Stomach (tissue), 8 donors: ENCODE measurements at regions not wholly inside any gene's neighbourhood (a gene's known extent, or its start where the extent isn't known, plus 50 kb on each side); places are given as distances from the start of the nearest gene placed in this dataset.

Source experiments
- DNase-seq, 2 donors: peaks; one replicate each; pipeline versions ENCODE4 v3.0.0 to v3.0.0-alpha.2; 2013 to 2019
- H3K27ac ChIP-seq, 5 donors: fragments of 200-600 bp in 4 of 5; sonication (generic) in 4 of 5; one replicate each; pipeline ENCODE4 v1.5.1; 2013 to 2019; ENCODE audit warnings: mild to moderate bottlenecking in 1 of 5, moderate library complexity in 1 of 5
- H3K27me3 ChIP-seq, 3 donors: fragments of 200-600 bp; sonication (generic); one replicate each; pipeline ENCODE4 v1.5.1; 2017 to 2019; ENCODE audit warnings: mixed run types in 1 of 3
- H3K36me3 ChIP-seq, 4 donors: fragments of 200-600 bp; sonication (generic); 1 replicate in 3 of 4; 2 replicates in 1 of 4; pipeline ENCODE4 v1.5.1; 2016 to 2019
- H3K4me1 ChIP-seq, 4 donors: fragments of 200-600 bp; sonication (generic); one replicate each; pipeline ENCODE4 v1.5.1; 2016 to 2019
- H3K4me3 ChIP-seq, 4 donors: fragments of 200-600 bp; sonication (generic) in 3 of 4; one replicate each; pipeline ENCODE4 v1.5.1; 2016 to 2019; ENCODE audit warnings: mild to moderate bottlenecking in 1 of 4
- H3K9me3 ChIP-seq, 4 donors: fragments of 200-600 bp; sonication (generic); one replicate each; pipeline ENCODE4 v1.5.1; 2016 to 2019
- EP300 ChIP-seq: sonication (generic); formaldehyde crosslinking; IDR thresholded peaks from one replicate; pipeline ENCODE4 v1.6.1; 2017; ENCODE audit warnings: antibody characterized with exemption
- POLR2A ChIP-seq, 4 donors: fragments of 450-650 bp; IDR thresholded peaks; one replicate each; pipeline ENCODE4 v1.6.1; 2016; ENCODE audit warnings: antibody characterized with exemption in 4 of 4, control low read depth in 2 of 4, mild to moderate bottlenecking in 1 of 4, moderate library complexity in 1 of 4
- POLR2AphosphoS5 ChIP-seq, 3 donors: sonication (generic); formaldehyde crosslinking; IDR thresholded peaks; one replicate each; pipeline ENCODE4 v1.6.1; 2016; ENCODE audit warnings: antibody characterized with exemption in 3 of 3
- WGBS, 5 donors: extraction: QIAGEN DNeasy Blood & Tissue Kit in 3 of 5; methylation state at CpG; one replicate each; pipeline versions ENCODE4 v1.1.5 to v1.1.7; 2013 to 2018; 5-methylcytosine and 5-hydroxymethylcytosine counted together
- intact Hi-C: fragments of 100-400 bp; cut with DNase I; formaldehyde crosslinking; loops from one replicate; pipeline ENCODE4 v1.15.1; 2023; ENCODE audit warnings: low total_unique reads
- TF ChIP-seq, protein P1 (sequence below), 7 experiments: fragments of 450-650 bp in 4 of 7; fragments of 200-600 bp in 3 of 7; sonication (generic) in 3 of 7; IDR thresholded peaks; one replicate each; pipeline ENCODE4 v1.5.1; 2016 to 2019; ENCODE audit warnings: antibody characterized with exemption in 7 of 7, control low read depth in 2 of 7, mild to moderate bottlenecking in 1 of 7
- donor health status: healthy with polysubstance abuse.
- donor health status: Bipolar disorder and iron deficiency.
- donor health status: healthy.

DNA sequence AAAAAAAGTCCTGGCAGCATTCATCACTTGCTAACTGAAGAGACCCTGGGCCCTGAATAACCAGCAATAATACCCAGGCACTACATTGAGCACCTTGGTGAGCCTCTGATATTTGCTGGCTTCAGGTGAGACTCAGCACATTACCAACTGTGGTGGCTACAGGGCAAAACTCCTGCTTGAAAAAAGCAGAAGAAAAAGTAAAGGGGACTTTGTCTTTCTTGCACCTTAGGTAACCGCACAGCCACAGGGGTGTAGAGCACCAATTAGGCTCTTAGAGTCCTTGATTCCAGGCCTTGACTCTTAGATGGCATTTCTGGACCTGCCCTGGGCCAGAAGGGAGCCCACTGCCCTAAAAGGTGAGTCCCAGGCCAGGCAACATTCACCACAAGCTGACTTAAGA, 269.5 kb downstream of the AUH start:
- peaks cover 0 to 7% (median 6%) of the 10 kb centered on the region in 4 donors for H3K9me3 ChIP-seq
- intact Hi-C loops = no loop called here
- H3K27ac ChIP-seq = no peak overlapping the region
- H3K4me1 ChIP-seq = no peaks in the 10 kb centered on the region
- H3K27me3 ChIP-seq = no peaks in the 10 kb centered on the region
- H3K36me3 ChIP-seq = no peaks in the 10 kb centered on the region
- TF ChIP-seq POLR2AphosphoS5 (IDR thresholded peaks at IDR 0.05) = no peak
- TF ChIP-seq, protein P1, sequence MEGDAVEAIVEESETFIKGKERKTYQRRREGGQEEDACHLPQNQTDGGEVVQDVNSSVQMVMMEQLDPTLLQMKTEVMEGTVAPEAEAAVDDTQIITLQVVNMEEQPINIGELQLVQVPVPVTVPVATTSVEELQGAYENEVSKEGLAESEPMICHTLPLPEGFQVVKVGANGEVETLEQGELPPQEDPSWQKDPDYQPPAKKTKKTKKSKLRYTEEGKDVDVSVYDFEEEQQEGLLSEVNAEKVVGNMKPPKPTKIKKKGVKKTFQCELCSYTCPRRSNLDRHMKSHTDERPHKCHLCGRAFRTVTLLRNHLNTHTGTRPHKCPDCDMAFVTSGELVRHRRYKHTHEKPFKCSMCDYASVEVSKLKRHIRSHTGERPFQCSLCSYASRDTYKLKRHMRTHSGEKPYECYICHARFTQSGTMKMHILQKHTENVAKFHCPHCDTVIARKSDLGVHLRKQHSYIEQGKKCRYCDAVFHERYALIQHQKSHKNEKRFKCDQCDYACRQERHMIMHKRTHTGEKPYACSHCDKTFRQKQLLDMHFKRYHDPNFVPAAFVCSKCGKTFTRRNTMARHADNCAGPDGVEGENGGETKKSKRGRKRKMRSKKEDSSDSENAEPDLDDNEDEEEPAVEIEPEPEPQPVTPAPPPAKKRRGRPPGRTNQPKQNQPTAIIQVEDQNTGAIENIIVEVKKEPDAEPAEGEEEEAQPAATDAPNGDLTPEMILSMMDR (IDR thresholded peaks at IDR 0.05) = no peak
- TF ChIP-seq POLR2A (IDR thresholded peaks at IDR 0.05) = no peak
- TF ChIP-seq EP300 = no peak
- H3K4me3 ChIP-seq = no peak overlapping the region
- DNase-seq = no peak
- WGBS, 5 donors = 5 to 100% (median 80%) methylated on average over 1 of the region's 1 CpG

- H3K36me3 ChIP-seq = no peaks in the 10 kb centered on the region
- intact Hi-C loops = no loop called here
- no peaks in the 10 kb centered on the region for H3K27me3 ChIP-seq
- no peak overlapping the region for H3K4me3 ChIP-seq
- H3K27ac ChIP-seq = no peak overlapping the region
- peaks cover 0 to 7% (median 6%) of the 10 kb centered on the region in 4 donors for H3K9me3 ChIP-seq
- TF ChIP-seq POLR2AphosphoS5 (IDR thresholded peaks at IDR 0.05) = no peak
- no peak for TF ChIP-seq EP300
- TF ChIP-seq, protein P1 (IDR thresholded peaks at IDR 0.05) = no peak
- TF ChIP-seq POLR2A (IDR thresholded peaks at IDR 0.05) = no peak
- DNase-seq = no peak
- H3K4me1 ChIP-seq = peaks cover under 1 to 6% (median 4%) of the 10 kb centered on the region in 4 donors
- WGBS, 5 donors = 92 to 100% (median 95%) methylated on average over 1 of the region's 1 CpG
Measured at GRCh38 chr9:91094324-91095088, 267.2 kb downstream of the AUH start.

DNA sequence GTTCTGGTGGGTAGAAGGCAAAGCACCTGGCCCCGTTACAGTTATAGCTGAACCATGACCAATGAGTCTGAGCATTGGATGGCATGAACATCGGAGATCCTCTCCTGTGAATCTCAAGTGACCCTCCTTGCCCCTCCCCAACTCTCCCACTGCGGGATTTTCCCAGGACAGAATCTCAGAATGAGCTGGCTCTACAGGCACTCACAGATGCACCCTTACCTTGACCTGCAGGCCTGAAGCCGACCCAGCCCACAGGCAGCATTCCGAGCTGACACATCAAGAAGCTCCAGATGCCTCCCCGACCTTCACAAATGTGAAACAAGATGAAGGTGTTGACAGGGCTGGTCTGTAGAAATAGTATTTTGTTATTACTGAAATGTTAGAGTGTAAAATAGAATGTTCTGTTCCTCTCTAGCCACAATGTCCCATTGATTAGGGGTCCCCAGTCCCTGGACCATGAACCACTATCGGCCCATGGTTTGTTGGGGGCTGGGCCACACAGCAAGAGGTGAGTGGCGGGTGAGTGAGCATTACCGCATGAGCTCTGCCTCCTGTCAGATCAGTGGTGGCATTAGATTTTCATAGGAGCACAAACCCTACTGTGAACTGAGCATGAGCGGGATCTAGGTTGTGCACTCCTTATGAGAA, 263.4 kb downstream of the AUH start:
- no peak for DNase-seq
- TF ChIP-seq EP300 (no peak), POLR2A (IDR thresholded peaks at IDR 0.05) (no peak), POLR2AphosphoS5 (IDR thresholded peaks at IDR 0.05) (no peak)
- TF ChIP-seq, protein P1 (IDR thresholded peaks at IDR 0.05) = no peak
- Histone ChIP-seq H3K36me3 (no peaks in the 10 kb centered on the region), H3K4me1 (peaks cover 14 to 31% (median 18%) of the 10 kb centered on the region in 4 donors), H3K4me3 (no peak overlapping the region), H3K27ac (no peak overlapping the region), H3K9me3 (peaks cover 0 to 7% (median 6%) of the 10 kb centered on the region in 4 donors), H3K27me3 (no peaks in the 10 kb centered on the region)
- WGBS, 5 donors = 93 to 97% (median 94%) methylated on average over 10 of the region's 10 CpGs
- intact Hi-C loops = no loop called here

GRCh38 chr9:91099436-91099835, 262.3 kb downstream of the AUH start:
- Histone ChIP-seq H3K4me1 (peaks cover 14 to 31% (median 18%) of the 10 kb centered on the region in 4 donors), H3K27ac (peak overlapping the region in 3 of 5 donors; percentile 23 to 78 (median 47)), H3K4me3 (no peak overlapping the region), H3K36me3 (no peaks in the 10 kb centered on the region), H3K9me3 (peaks cover 0 to under 1% (median 0%) of the 10 kb centered on the region in 4 donors), H3K27me3 (no peaks in the 10 kb centered on the region)
- 82 to 92% (median 84%) methylated on average over 4 of the region's 4 CpGs for WGBS, 5 donors
- TF ChIP-seq, protein P1 (IDR thresholded peaks at IDR 0.05) = no peak
- TF ChIP-seq EP300 = no peak
- no peak for TF ChIP-seq POLR2AphosphoS5 (IDR thresholded peaks at IDR 0.05)
- TF ChIP-seq POLR2A (IDR thresholded peaks at IDR 0.05) = no peak
- no peak for DNase-seq
- intact Hi-C loops = no loop called here
